Neural cell (in vitro differentiated cells): ENCODE measurements at regions not wholly inside any gene's neighbourhood (a gene's known extent, or its start where the extent isn't known, plus 50 kb on each side); places are given as distances from the start of the nearest gene placed in this dataset.

Experiments
- H2AFZ ChIP-seq: fragments of 200-600, 300-800 bp; sonication (generic), shearing (Covaris generic); 2 replicates; pipeline ENCODE4 v1.6.0; 2014; ENCODE audit warnings: low read depth, mild to moderate bottlenecking, antibody characterized with exemption, low read length, moderate library complexity
- H3F3A ChIP-seq: fragments of 200-600 bp; shearing (Covaris generic); 2 replicates; pipeline ENCODE4 v1.6.1; 2016; ENCODE audit warnings: mild to moderate bottlenecking, moderate library complexity, mixed read lengths, antibody characterized with exemption, low read length; ENCODE audit not compliant: insufficient read depth, poor library complexity, severe bottlenecking
- H3K27ac ChIP-seq: fragments of 200-600, 300-800 bp; sonication (generic), shearing (Covaris generic); 2 replicates; pipeline ENCODE4 v1.5.1; 2014; ENCODE audit warnings: mild to moderate bottlenecking, low read length, moderate library complexity
- H3K27me3 ChIP-seq: fragments of 300-800, 200-600 bp; sonication (generic), shearing (Covaris generic); 2 replicates; pipeline ENCODE4 v1.6.0; 2014; ENCODE audit warnings: mild to moderate bottlenecking, low read depth, low read length, moderate library complexity; ENCODE audit not compliant: insufficient read depth
- H3K36me3 ChIP-seq: fragments of 300-800, 200-600 bp; sonication (generic), shearing (Covaris generic); 2 replicates; pipeline ENCODE4 v1.5.1; 2014; ENCODE audit warnings: mild to moderate bottlenecking, antibody characterized with exemption, low read length, moderate library complexity; ENCODE audit not compliant: insufficient read depth
- H3K4me2 ChIP-seq: fragments of 300-800, 200-600 bp; sonication (generic), shearing (Covaris generic); 2 replicates; pipeline ENCODE4 v1.6.0; 2014; ENCODE audit warnings: mild to moderate bottlenecking, low read length
- H3K4me3 ChIP-seq: fragments of 300-800, 200-600 bp; sonication (generic), shearing (Covaris generic); 2 replicates; pipeline ENCODE4 v1.5.1; 2014; ENCODE audit warnings: mild to moderate bottlenecking, low read length, moderate library complexity
- H3K79me2 ChIP-seq: fragments of 200-600 bp; shearing (Covaris generic); replicated peaks from 2 replicates; pipeline ENCODE4 v1.6.0; 2014; ENCODE audit warnings: mild to moderate bottlenecking, low read length, moderate library complexity; ENCODE audit not compliant: insufficient read depth
- H3K9ac ChIP-seq: fragments of 300-800, 200-600 bp; sonication (generic), shearing (Covaris generic); 2 replicates; pipeline ENCODE4 v1.6.1; 2016; ENCODE audit warnings: mild to moderate bottlenecking, low read length, mixed read lengths
- H3K9me2 ChIP-seq: fragments of 200-600 bp; shearing (Covaris generic); 2 replicates; pipeline ENCODE4 v1.6.1; 2016; ENCODE audit warnings: mild to moderate bottlenecking, low read length, mixed read lengths; ENCODE audit not compliant: insufficient read depth
- H3K9me3 ChIP-seq: fragments of 200-600, 300-800 bp; sonication (generic), shearing (Covaris generic); 2 replicates; pipeline ENCODE4 v1.6.1; 2016; ENCODE audit warnings: mild to moderate bottlenecking, mixed run types, low read length, moderate library complexity, mixed read lengths
- H4K20me1 ChIP-seq: fragments of 200-600 bp; shearing (Covaris generic); 2 replicates; pipeline ENCODE4 v1.6.1; 2016; ENCODE audit warnings: mild to moderate bottlenecking, mixed run types; ENCODE audit not compliant: insufficient read depth
- EP300 ChIP-seq: fragments of 450-650 bp; conservative IDR thresholded peaks from 2 replicates; pipeline ENCODE4 v1.6.1; 2014; ENCODE audit warnings: antibody characterized with exemption, mild to moderate bottlenecking, moderate library complexity; ENCODE audit not compliant: poor library complexity, severe bottlenecking
- EZH2 ChIP-seq: fragments of 200-600, 300-800 bp; shearing (Covaris generic), sonication (generic); IDR thresholded peaks from 2 replicates; pipeline ENCODE4 v1.6.1; 2014; ENCODE audit warnings: antibody characterized with exemption, low read length, borderline replicate concordance, mild to moderate bottlenecking; ENCODE audit not compliant: insufficient read depth, poor library complexity, severe bottlenecking
- MXI1 ChIP-seq: fragments of 450-650 bp; conservative IDR thresholded peaks from 2 replicates; pipeline ENCODE4 v1.6.1; 2014; ENCODE audit warnings: antibody characterized with exemption, mild to moderate bottlenecking; ENCODE audit not compliant: poor library complexity, severe bottlenecking
- POLR2AphosphoS5 ChIP-seq: IDR thresholded peaks from 2 replicates; pipeline ENCODE4 v1.6.1; 2012
- RAD21 ChIP-seq: fragments of 450-650 bp; conservative IDR thresholded peaks from 2 replicates; pipeline ENCODE4 v1.6.1; 2014; ENCODE audit warnings: antibody characterized with exemption, mild to moderate bottlenecking, moderate library complexity
- SMC3 ChIP-seq: fragments of 450-650 bp; conservative IDR thresholded peaks from 2 replicates; pipeline ENCODE4 v1.6.1; 2014; ENCODE audit warnings: antibody characterized with exemption, mild to moderate bottlenecking, moderate library complexity; ENCODE audit not compliant: poor library complexity
- TAF1 ChIP-seq: IDR thresholded peaks from 2 replicates; pipeline ENCODE4 v1.6.1; 2012; ENCODE audit warnings: low read depth
- TF ChIP-seq, protein P1 (sequence below): IDR thresholded peaks from 2 replicates; pipeline ENCODE4 v1.6.1; 2012; ENCODE audit warnings: borderline replicate concordance
- TF ChIP-seq, protein P2 (sequence below): fragments of 450-650 bp; IDR thresholded peaks from 2 replicates; pipeline ENCODE4 v1.5.1; 2014; ENCODE audit warnings: antibody characterized with exemption, mild to moderate bottlenecking, moderate library complexity; ENCODE audit not compliant: poor library complexity, severe bottlenecking

- H3K9me2 ChIP-seq, result no peaks in the 10 kb centered on the region
- no peaks in the 10 kb centered on the region for H3K9me3 ChIP-seq
- H3K79me2 ChIP-seq, result no peaks in the 10 kb centered on the region
- no peak overlapping the region for H2AFZ ChIP-seq
- no peaks in the 10 kb centered on the region for H3K27me3 ChIP-seq
- no peaks in the 10 kb centered on the region for H4K20me1 ChIP-seq
- H3K36me3 ChIP-seq, result no peaks in the 10 kb centered on the region
- no peak overlapping the region for H3K27ac ChIP-seq
- H3K9ac ChIP-seq, result no peak overlapping the region
- no peaks in the 10 kb centered on the region for H3F3A ChIP-seq
- no peak overlapping the region for H3K4me2 ChIP-seq
- TF ChIP-seq MXI1 (no peak), EZH2 (no peak), EP300 (no peak), TAF1 (no peak), RAD21 (no peak), SMC3 (no peak), POLR2AphosphoS5 (no peak)
- TF ChIP-seq, protein P1, sequence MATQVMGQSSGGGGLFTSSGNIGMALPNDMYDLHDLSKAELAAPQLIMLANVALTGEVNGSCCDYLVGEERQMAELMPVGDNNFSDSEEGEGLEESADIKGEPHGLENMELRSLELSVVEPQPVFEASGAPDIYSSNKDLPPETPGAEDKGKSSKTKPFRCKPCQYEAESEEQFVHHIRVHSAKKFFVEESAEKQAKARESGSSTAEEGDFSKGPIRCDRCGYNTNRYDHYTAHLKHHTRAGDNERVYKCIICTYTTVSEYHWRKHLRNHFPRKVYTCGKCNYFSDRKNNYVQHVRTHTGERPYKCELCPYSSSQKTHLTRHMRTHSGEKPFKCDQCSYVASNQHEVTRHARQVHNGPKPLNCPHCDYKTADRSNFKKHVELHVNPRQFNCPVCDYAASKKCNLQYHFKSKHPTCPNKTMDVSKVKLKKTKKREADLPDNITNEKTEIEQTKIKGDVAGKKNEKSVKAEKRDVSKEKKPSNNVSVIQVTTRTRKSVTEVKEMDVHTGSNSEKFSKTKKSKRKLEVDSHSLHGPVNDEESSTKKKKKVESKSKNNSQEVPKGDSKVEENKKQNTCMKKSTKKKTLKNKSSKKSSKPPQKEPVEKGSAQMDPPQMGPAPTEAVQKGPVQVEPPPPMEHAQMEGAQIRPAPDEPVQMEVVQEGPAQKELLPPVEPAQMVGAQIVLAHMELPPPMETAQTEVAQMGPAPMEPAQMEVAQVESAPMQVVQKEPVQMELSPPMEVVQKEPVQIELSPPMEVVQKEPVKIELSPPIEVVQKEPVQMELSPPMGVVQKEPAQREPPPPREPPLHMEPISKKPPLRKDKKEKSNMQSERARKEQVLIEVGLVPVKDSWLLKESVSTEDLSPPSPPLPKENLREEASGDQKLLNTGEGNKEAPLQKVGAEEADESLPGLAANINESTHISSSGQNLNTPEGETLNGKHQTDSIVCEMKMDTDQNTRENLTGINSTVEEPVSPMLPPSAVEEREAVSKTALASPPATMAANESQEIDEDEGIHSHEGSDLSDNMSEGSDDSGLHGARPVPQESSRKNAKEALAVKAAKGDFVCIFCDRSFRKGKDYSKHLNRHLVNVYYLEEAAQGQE, result no peak
- TF ChIP-seq, protein P2, sequence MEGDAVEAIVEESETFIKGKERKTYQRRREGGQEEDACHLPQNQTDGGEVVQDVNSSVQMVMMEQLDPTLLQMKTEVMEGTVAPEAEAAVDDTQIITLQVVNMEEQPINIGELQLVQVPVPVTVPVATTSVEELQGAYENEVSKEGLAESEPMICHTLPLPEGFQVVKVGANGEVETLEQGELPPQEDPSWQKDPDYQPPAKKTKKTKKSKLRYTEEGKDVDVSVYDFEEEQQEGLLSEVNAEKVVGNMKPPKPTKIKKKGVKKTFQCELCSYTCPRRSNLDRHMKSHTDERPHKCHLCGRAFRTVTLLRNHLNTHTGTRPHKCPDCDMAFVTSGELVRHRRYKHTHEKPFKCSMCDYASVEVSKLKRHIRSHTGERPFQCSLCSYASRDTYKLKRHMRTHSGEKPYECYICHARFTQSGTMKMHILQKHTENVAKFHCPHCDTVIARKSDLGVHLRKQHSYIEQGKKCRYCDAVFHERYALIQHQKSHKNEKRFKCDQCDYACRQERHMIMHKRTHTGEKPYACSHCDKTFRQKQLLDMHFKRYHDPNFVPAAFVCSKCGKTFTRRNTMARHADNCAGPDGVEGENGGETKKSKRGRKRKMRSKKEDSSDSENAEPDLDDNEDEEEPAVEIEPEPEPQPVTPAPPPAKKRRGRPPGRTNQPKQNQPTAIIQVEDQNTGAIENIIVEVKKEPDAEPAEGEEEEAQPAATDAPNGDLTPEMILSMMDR, result no peak
- H3K4me3 ChIP-seq, result no peak overlapping the region
Observed at GRCh38 chr22:49083607-49084006, 744.1 kb downstream of the BRD1 start.

GRCh38 chr22:49082451-49082850 lies 745.2 kb downstream of the BRD1 start:
- H3F3A ChIP-seq, result no peaks in the 10 kb centered on the region
- H3K27ac ChIP-seq, result no peak overlapping the region
- no peak overlapping the region for H3K4me3 ChIP-seq
- H3K79me2 ChIP-seq, result no peaks in the 10 kb centered on the region
- no peaks in the 10 kb centered on the region for H3K27me3 ChIP-seq
- no peaks in the 10 kb centered on the region for H4K20me1 ChIP-seq
- no peak overlapping the region for H3K4me2 ChIP-seq
- TF ChIP-seq MXI1, result no peak
- TF ChIP-seq, protein P2, result no peak
- no peak for TF ChIP-seq SMC3
- TF ChIP-seq TAF1, result no peak
- no peak for TF ChIP-seq EZH2
- TF ChIP-seq, protein P1, result no peak
- no peak for TF ChIP-seq EP300
- no peak for TF ChIP-seq POLR2AphosphoS5
- no peak for TF ChIP-seq RAD21
- no peak overlapping the region for H3K9ac ChIP-seq
- no peaks in the 10 kb centered on the region for H3K36me3 ChIP-seq
- H2AFZ ChIP-seq, result no peak overlapping the region
- H3K9me2 ChIP-seq, result no peaks in the 10 kb centered on the region
- H3K9me3 ChIP-seq, result no peaks in the 10 kb centered on the region
